ENCODE measurements at regions not wholly inside any gene's neighbourhood (a gene's known extent, or its start where the extent isn't known, plus 50 kb on each side); places are given as distances from the start of the nearest gene placed in this dataset.

- TF ChIP-seq CTCF (IDR thresholded peaks at IDR 0.05; ENCODE audit: insufficient read depth, low read length) (no peak), GABPA (IDR thresholded peaks at IDR 0.05; ENCODE audit: low read depth) (no peak), REST (IDR thresholded peaks at IDR 0.05; ENCODE audit: insufficient replicate concordance, low read depth) (no peak), POLR2AphosphoS5 (IDR thresholded peaks at IDR 0.05; ENCODE audit: low read depth) (no peak)
Observed at GRCh38 chr10:91140995-91141549, 79.4 kb upstream of the PCGF5 start.

All from HL-60 (cell line).